ENCODE measurements at regions not wholly inside any gene's neighbourhood (a gene's known extent, or its start where the extent isn't known, plus 50 kb on each side); places are given as distances from the start of the nearest gene placed in this dataset.
A peak's percentile ranks its signal among the peaks of the same experiment; 100 is the strongest.

DNA sequence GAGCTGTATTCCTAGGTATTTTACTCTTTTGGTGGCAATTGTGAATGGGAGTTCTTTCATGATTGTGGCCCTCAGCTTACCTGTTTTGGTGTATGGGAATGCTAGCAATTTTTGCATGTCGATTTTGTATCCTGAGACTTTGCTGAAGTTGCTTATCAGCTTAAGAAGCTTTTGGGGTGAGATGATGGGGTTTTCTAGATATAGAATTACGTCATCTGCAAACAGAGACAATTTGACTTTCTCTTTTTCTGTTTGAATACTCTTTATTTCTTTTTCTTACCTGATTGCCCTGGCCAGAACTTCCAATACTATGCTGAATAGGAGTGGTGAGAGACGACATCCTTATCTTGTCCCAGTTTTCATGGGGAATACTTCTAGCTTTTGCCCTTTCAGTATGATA is 191.2 kb downstream of the KCNE4 start:
- RAD21 ChIA-PET (ENCODE audit: unreplicated experiment): interaction anchor here (0.6 kb wide), 1 partner anchor 161 kb away, joined by 3 read pairs; no protein-coding TSS in a partner anchor
- H3K79me2 ChIP-seq (ENCODE audit: control insufficient read depth, insufficient read depth, low read length): no peaks in the 10 kb centered on the region
- no peak for ATAC-seq
- no peak overlapping the region for H3K9ac ChIP-seq (ENCODE audit: control insufficient read depth, insufficient read depth, low read length)
- BruUV-seq (replicated peaks): no TSS peak
- CTCF ChIA-PET: interaction anchor here (1.0 kb wide), 1 partner anchor 263 kb away, joined by 3 read pairs; no protein-coding TSS in a partner anchor
- WGBS (ENCODE audit: insufficient coverage, insufficient replicate concordance, low lambda C conversion rate, missing lambda C conversion rate): 4% methylated on average over 3 of the region's 3 CpGs
- no peak overlapping the region for H3K4me3 ChIP-seq
- POLR2A ChIA-PET: no interaction called here
- TF ChIP-seq BMI1 (IDR thresholded peaks at IDR 0.05; ENCODE audit: borderline replicate concordance) (no peak), ATF7 (IDR thresholded peaks at IDR 0.05; ENCODE audit: low read depth) (peak; percentile 48; the same call in 1 of the 2 replicates)
- FAIRE-seq: no peak
- no peak overlapping the region for H2AFZ ChIP-seq (ENCODE audit: control insufficient read depth, low read depth, low read length)
- intact Hi-C loops (cut with micrococcal nuclease; ENCODE audit: unreplicated experiment): no loop called here
- H3K4me2 ChIP-seq (ENCODE audit: control insufficient read depth, insufficient read depth): no peak overlapping the region
- no peaks in the 10 kb centered on the region for H3K36me3 ChIP-seq (ENCODE audit: control insufficient read depth in 2 of 2, insufficient read depth in 2 of 2, low read length in 1 of 2)
- no peaks in the 10 kb centered on the region for H3K4me1 ChIP-seq (ENCODE audit: control insufficient read depth, insufficient read depth, low read length)
- no peak for DNase-seq (ENCODE audit: low read depth, low spot score)
- in situ Hi-C loops (cut with MboI): no loop called here
- H3K27me3 ChIP-seq (replicated peaks in 1 of 2; ENCODE audit: control insufficient read depth in 2 of 2, insufficient read depth in 2 of 2, low read length in 1 of 2): no peaks in the 10 kb centered on the region
- no peaks in the 10 kb centered on the region for H4K20me1 ChIP-seq (ENCODE audit: control insufficient read depth, insufficient read depth)
- H3K9me3 ChIP-seq (replicated peaks; ENCODE audit: control insufficient read depth, insufficient read depth, low read length): no peaks in the 10 kb centered on the region
- SMC1A ChIA-PET (ENCODE audit: uncharacterized antibody, unreplicated experiment): interaction anchor here (0.6 to 1.0 kb wide), 3 partner anchors 11 to 165 kb away, joined by 3 read pairs; no protein-coding TSS in a partner anchor
- H3K27ac ChIP-seq (ENCODE audit: control insufficient read depth, insufficient read depth): no peak overlapping the region

DNA sequence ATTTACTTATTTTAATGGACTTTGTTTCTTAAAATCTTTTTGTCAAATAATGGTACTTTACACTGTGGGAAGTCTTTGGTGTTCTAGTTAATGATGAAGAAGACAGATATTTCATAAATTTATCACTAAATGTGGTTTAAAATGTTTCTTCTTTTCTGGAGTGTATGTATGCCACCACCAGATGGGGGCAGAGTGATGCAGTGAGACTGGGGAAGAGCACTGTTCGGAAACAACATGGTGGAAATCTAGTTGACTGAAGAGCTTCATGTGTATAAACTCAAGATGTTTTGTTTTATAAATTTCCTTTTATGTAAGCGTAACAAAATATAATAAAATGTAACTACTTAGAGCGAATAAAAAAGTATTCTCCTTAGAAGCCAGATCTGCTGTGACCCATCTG is 195.1 kb downstream of the KCNE4 start:
- no peaks in the 10 kb centered on the region for H4K20me1 ChIP-seq (ENCODE audit: control insufficient read depth, insufficient read depth)
- intact Hi-C loops (cut with micrococcal nuclease; ENCODE audit: unreplicated experiment): no loop called here
- no peaks in the 10 kb centered on the region for H3K4me1 ChIP-seq (ENCODE audit: control insufficient read depth, insufficient read depth, low read length)
- ChIA-PET SMC1A (ENCODE audit: uncharacterized antibody, unreplicated experiment) (interaction anchor here (1.1 kb wide), 1 partner anchor 271 kb away, joined by 3 read pairs; no protein-coding TSS in a partner anchor), CTCF (no interaction called here), POLR2A (no interaction called here), RAD21 (ENCODE audit: unreplicated experiment) (no interaction called here)
- WGBS (ENCODE audit: insufficient coverage, insufficient replicate concordance, low lambda C conversion rate, missing lambda C conversion rate): 48% methylated on average over 3 of the region's 3 CpGs
- no peak overlapping the region for H3K9ac ChIP-seq (ENCODE audit: control insufficient read depth, insufficient read depth, low read length)
- ATAC-seq (peak; percentile 54), FAIRE-seq (no peak), DNase-seq (ENCODE audit: low read depth, low spot score) (no peak)
- in situ Hi-C loops (cut with MboI): no loop called here
- H3K79me2 ChIP-seq (ENCODE audit: control insufficient read depth, insufficient read depth, low read length): no peaks in the 10 kb centered on the region
- H3K4me2 ChIP-seq (ENCODE audit: control insufficient read depth, insufficient read depth): no peak overlapping the region
- TF ChIP-seq RAD21 (IDR thresholded peaks at IDR 0.05; ENCODE audit: insufficient read depth, low read depth, low read length): peak; percentile 40; the same call in 1 of the 2 replicates
- TF ChIP-seq, protein P1, sequence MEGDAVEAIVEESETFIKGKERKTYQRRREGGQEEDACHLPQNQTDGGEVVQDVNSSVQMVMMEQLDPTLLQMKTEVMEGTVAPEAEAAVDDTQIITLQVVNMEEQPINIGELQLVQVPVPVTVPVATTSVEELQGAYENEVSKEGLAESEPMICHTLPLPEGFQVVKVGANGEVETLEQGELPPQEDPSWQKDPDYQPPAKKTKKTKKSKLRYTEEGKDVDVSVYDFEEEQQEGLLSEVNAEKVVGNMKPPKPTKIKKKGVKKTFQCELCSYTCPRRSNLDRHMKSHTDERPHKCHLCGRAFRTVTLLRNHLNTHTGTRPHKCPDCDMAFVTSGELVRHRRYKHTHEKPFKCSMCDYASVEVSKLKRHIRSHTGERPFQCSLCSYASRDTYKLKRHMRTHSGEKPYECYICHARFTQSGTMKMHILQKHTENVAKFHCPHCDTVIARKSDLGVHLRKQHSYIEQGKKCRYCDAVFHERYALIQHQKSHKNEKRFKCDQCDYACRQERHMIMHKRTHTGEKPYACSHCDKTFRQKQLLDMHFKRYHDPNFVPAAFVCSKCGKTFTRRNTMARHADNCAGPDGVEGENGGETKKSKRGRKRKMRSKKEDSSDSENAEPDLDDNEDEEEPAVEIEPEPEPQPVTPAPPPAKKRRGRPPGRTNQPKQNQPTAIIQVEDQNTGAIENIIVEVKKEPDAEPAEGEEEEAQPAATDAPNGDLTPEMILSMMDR (IDR thresholded peaks at IDR 0.05 in 2 of 3, conservative IDR thresholded peaks at IDR 0.05 in 1 of 3; ENCODE audit: control insufficient read depth in 2 of 3, extremely low read depth in 1 of 3, insufficient read depth in 1 of 3, low read depth in 3 of 3, low read length in 3 of 3): peak in 2 of 3 experiments; percentile 18 to 26; a peak in 2 of 6 replicates
- TF ChIP-seq, protein P2, sequence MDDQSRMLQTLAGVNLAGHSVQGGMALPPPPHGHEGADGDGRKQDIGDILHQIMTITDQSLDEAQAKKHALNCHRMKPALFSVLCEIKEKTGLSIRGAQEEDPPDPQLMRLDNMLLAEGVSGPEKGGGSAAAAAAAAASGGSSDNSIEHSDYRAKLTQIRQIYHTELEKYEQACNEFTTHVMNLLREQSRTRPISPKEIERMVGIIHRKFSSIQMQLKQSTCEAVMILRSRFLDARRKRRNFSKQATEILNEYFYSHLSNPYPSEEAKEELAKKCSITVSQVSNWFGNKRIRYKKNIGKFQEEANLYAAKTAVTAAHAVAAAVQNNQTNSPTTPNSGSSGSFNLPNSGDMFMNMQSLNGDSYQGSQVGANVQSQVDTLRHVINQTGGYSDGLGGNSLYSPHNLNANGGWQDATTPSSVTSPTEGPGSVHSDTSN (IDR thresholded peaks at IDR 0.05; ENCODE audit: insufficient replicate concordance, low read depth, low read length): no peak
- no peak overlapping the region for H3K4me3 ChIP-seq
- no TSS peak for BruUV-seq (replicated peaks)
- no peaks in the 10 kb centered on the region for H3K36me3 ChIP-seq (ENCODE audit: control insufficient read depth in 2 of 2, insufficient read depth in 2 of 2, low read length in 1 of 2)
- H2AFZ ChIP-seq (ENCODE audit: control insufficient read depth, low read depth, low read length): no peak overlapping the region
- H3K27ac ChIP-seq (ENCODE audit: control insufficient read depth, insufficient read depth): no peak overlapping the region
- no peaks in the 10 kb centered on the region for H3K9me3 ChIP-seq (replicated peaks; ENCODE audit: control insufficient read depth, insufficient read depth, low read length)
- H3K27me3 ChIP-seq (replicated peaks in 1 of 2; ENCODE audit: control insufficient read depth in 2 of 2, insufficient read depth in 2 of 2, low read length in 1 of 2): no peaks in the 10 kb centered on the region; a peak in 1 of 4 replicates

Data from GM12878 (cell line).